SHP77 treated with DMSO at 0.1 percent for 48 hours (cell line): ENCODE measurements at regions not wholly inside any gene's neighbourhood (a gene's known extent, or its start where the extent isn't known, plus 50 kb on each side); places are given as distances from the start of the nearest gene placed in this dataset.
"Not testable (repeated sequence)": the region's sequence is repeated elsewhere in the genome, so short reads cannot be mapped to it uniquely, and the experiment has no call there.

Experiments used
- DNase-seq: peaks from one replicate; lab custom pipeline; 2025; lab: John Stamatoyannopoulos, UW

DNA sequence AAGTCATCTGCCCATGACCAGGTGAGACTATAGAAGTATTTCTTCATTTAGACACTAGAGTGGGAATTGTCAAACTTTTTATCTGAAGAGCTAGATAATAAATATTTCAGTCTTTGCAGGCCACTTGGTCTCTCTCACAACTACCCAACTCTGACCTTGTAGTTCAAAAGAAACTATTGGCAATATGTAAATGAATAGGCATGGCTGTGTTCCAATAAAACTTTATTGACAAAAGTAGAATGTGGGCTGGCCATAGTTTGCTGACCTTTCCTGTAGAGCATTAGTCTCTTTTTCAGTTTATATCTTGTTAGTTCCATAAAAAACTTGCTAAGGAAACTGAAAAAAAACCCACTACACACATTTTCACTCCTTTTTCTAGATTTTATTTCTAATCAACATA is 535.5 kb downstream of the PRR16 start:
- no peak for DNase-seq

DNA sequence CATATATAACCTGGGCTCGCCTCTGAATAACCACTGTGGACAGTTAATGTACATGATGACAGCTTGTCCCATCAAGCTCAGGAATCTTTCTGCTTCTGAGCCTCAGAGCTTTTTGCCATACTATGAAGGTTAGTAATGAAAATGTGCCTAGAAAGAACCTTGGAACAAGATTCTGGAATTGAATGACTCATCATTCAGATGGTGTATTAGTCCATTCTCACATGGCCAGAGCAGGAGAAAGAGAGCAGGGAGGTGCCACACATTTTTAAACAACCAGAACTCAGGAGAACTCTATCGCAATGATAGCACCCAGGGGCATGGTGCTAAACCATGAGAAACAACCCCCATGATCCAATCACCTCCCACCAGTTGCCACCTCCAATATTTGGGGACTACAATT is 542.1 kb downstream of the PRR16 start:
- DNase-seq: no peak

DNA sequence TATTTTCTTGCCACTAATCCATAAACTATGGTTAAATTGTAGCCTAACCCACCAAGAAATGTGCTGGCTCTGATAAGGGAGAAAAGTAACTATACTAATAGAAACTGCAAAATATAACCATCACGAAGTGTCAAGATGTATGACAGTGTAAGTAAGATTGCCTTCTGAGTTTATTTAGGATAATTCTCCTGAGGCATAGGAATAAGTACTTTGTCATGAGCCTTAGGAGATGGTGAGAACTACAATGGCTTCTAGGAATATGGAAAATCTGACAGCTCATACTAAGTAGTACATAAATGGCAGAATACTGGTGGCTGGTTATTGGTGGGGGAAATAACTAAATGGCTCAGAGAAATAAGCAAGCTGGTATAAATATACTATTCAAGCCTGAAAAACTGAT is 543.9 kb downstream of the PRR16 start:
- DNase-seq: no peak

DNA sequence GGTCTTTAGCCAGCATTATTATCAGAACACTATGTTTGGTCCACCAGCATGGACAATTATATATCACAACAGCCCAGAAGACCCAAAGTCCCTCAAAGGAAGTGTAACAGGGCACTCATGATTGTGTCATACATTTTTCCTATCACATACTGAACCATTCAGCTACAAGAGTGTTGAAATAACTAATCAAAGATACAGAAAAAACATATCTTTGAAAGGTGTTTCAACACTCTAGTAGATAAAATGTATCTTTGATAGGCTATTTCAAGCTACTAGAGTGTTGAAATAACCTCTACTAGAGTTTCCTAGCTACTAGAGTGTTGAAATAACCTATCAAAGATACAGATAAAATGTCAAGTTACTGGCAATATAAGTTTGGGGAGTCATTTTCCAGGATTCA is 545.0 kb downstream of the PRR16 start:
- no peak for DNase-seq

DNA sequence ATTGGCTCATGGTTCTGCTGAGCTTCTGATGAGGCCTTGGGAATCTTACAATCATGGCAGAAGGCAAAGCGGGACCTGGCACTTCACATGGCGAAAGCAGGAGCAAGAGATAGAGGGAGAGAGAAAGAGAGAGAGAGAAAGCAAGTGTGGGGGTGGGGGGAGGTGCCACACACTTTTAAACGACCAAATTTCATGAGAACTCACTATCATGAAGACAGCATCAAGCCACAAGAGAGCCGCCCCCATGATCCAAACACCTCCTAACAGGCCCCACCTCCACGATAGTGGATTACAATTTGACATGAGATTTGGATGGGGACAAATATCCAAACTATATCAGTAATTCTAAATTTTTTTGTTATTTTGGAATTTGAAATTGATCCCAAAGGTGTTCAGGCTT is 553.9 kb downstream of the PRR16 start:
- DNase-seq: no peak

DNA sequence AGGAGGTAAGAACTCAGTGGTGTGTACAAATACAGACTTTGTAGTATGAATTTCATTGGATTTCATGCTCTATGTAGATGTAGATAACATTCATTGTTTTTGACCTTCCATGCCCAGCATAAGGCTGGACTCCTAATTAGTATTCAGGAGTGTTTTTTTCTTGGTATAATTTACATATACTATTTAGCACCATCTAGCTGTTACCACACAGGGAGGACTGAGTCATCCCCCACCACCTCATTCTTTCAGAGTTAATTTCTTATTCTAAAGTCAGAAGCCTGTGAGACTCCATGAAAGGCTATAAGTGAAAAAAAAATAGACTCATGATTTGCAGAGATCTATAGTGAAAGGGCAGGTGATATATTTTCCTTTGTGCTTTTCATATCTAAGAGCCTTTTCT is 555.0 kb downstream of the PRR16 start:
- DNase-seq: no peak

DNA sequence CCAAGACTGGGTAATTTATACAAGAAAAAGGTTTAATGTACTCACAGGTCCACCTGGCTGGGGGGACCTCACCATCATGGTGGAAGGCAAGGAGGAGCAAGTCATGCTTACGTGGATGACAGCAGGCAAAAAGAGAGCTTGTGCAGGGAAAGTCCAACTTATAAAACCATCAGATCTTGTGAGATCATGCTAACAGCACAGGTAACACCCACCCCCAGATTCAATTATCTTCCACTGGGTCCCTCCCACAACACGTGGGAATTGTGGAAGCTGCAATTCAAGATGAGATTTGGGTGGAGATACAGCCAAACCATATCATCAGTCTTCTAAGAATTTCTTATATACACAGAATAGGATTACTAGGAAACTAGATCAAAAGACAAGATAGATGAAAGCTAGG is 555.6 kb downstream of the PRR16 start:
- no peak for DNase-seq

DNA sequence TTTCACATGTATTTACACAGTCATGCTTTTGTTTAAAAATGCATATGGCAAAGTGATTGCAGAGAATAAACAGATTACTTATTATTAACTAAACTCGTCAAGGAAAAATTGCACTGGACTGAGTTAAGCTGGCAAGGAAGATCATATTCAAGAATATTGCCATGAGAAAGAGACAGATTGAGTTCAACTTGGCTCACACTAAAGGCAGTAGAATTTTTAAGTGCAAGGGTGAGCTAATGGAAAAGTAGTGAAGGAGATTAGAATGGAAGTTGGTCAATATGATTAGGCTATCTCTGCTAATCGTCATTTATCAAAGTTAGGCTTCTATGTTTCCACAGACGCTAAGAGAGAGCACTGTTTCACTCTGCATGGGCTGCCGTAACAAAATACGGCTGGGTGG is 557.6 kb downstream of the PRR16 start:
- no peak for DNase-seq

DNA sequence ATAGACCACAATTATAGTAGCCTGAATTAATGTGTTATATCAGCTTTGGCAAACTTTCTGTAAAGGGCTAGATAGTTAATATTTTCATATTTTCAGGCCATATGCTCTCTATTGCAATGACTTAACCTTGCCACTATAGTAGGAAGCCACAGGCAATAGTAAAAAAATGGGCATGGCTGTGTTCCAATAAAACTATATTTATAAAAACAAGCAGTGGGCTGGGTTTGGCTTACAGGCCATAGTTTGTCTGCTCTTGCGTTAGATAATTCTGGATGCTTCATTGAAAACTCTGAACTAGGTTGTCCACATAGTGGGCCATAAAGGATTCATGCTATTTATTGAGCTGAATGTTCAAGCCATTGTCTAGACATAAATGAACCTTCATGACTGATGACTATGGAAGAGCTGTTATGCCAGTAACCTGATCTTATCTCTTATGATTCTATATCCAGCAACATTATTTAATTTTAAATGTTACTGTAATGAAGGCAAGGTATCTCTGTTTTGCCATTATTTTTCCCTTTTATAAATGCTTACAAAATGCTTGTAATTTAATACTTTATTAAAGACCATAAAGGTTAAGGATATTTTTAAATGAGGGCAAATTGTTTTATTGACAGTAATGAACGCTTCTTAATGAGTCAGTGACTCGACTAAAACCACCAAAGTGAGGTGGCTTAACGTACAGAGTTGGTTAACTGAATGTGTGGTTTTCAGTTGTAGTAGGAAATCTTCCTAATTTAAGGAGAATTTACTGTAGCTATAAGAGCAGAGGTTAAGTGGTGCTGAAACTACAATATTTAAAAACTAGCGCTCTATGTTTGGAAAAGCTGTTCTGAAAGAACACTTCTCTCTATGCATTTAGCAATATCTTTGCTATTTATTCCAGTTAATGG is 560.6 kb downstream of the PRR16 start:
- DNase-seq: no peak

DNA sequence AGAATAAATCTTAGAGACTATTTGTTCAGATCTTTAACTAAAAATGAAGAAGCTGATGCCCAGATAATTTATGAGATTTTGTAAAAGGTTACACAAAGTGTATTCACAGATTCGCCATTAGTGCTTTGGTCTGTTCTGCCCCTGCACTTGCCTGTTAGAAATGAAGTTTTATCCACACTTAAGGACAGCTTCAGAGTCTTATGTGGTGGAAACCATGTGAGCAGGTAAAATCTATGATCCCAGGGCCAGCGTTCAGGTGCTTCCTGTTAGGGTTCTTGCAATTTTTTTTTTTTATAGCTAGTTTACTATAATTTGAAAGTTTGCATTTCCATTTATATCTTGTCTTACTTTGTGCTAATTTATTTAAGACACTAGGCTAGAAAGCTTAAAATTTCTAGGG is 561.6 kb downstream of the PRR16 start:
- DNase-seq: no peak

DNA sequence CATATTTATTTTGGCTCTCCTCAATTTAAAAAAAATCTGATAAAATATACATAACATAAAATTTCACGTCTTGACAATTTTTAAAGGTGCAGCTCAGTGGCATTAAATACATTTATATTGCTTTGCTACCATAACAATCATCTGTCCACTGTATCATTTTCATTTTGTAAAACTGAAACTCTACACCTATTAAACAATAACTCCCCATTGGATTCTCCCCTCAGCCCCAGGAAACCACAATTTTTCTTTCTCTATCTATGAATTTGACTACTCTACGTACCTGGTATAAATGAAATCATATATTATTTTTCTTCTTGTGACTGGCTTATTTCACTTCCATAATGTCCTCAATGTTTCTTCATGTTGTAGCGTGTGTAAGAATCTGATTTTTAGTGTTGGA is 563.5 kb downstream of the PRR16 start:
- DNase-seq: no peak

DNA sequence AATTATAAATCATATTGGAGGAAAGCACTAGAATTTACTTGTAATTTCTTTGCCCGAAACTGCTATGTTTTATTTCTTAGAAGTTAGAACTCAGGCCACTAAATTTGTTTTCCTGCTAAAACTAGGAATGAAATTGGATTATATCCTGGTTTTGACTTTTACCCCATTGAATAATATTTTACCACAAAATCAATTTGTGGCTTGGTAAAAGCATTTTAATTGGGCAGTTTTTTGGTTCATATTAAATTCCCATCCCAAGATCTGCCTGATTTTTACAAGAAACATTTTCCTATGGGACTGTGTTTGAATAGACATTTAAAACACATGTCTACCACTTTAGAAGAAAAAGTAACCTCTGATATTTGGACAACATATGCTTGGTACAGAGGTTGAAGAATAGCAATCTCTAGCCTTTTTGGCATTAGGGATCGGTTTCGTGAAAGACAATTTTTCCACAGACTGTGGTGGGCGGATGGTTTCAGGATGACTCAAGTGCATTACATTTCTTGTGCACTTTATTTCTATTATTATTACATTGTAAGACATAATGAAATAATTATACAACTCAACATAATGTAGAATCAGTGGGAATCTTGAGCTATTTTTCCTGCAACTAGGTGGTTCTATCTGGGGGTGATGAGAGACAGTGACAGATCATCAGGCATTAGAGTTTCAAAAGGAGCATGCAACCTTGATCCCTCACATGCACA is 565.6 kb downstream of the PRR16 start:
- no peak for DNase-seq

DNA sequence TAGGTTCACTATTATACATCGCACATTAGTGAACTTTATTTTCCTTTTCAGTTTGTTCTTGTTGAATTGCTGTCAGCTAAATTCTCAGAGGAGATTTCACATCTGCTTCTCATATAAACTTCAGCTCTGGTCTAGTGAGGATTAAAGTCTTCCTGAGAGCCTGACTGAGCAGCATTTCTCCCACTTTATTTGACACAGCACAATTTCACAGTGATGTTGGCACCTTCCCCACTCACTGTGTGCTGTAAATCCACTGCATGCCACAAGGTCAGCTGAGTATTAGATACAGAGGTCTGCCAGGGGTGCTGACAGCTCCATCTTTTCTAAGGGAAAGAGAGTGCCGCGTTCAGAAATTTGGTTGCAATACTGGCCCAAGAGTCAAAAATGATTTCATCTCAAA is 567.4 kb downstream of the PRR16 start:
- no peak for DNase-seq

DNA sequence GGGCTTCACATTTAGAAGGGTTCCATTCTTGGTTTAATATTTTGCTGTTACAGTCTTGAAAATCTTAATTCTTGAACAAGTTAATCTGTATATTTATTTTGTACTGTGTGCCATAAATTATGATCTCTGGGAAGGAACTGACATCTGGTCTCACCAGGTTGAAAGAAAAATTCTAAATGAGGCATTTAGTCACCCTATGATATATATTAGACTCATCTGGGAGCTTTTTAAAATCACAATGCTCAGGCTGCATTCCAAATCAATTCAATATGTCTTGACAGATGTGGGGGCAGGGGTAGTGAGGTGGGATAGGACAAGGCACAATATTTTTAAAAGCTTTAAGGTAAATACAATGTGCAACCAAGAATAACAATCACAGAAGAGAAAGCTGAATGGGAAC is 569.2 kb downstream of the PRR16 start:
- DNase-seq: no peak

DNA sequence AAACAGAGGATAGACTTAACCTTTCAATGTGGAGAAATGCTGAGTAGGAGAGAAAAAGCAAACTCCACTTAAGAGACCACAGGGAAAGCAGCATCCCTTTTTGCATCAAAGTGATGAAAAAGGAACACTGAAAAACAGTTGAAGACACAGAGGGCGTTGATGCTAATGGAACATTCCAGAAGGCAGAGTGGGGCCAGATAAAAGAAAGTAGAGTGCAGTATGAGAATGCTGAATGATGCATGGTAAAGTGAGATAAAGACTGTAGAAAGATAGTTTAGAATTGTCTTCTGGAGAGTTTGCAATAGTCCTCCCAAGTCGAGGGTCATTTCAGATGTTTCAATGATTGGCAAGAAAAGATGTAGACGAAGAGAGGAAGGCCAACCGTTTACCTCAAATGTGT is 574.3 kb downstream of the PRR16 start:
- DNase-seq: no peak

DNA sequence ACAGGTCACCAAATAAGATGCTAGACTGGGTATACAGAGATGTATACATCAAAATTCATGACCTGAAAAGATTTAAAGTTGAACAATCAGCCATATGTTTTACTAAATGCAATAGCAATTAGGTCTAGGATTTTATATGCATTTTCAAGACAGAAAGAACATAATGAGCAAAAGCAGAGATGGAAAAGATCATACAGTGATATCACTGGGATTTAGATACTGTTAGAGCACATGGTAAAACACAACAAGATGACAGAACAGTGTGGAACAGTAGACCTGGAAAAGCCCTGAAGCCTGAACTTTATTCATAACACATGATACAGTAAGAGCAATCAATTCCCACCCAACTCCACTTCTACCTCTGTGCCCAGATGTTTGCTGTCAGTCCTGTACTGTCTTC is 585.9 kb downstream of the PRR16 start:
- DNase-seq: no peak

DNA sequence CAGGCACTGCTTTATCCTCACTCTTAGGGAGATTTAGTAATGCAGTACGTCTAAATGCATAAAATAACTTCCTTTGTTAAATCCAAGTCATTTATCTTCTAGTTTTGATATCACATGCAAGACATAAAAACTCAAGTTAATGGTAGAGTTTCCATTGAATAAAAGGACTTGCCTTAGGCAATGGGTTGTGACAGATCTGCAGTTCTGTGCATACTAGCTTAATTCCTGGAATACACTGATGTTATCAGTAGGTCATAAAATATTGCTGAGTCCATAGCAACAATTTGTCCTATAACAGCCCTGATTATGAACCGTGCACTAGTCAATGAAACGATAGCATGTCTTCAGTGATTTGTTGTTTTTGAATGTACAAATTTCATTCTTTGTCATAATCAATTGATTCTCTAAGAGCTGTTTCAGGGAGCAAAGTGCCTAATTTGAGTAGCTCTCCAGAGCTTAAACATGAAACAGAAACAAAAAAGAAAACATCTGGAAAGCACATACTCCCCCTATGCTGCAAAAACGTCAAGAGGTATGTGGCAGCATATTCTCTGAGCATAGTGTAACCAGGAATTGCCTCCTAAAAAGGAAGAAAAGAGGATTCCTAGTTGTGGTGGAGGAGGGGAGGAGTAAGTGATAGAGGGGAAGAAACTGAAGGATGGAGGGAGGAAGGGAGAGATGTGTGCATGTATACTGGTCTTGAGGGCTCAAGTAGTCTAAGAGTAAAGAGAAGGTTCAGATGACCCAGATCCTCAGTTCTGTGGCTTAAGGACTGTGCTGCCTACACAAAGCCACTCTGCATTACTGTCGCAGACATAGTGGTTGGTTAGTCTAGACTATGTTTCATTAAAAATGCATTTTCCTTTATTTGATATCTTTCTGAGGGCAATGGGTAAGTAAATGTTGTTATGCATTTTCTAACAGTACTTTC is 589.2 kb downstream of the PRR16 start:
- DNase-seq: no peak

DNA sequence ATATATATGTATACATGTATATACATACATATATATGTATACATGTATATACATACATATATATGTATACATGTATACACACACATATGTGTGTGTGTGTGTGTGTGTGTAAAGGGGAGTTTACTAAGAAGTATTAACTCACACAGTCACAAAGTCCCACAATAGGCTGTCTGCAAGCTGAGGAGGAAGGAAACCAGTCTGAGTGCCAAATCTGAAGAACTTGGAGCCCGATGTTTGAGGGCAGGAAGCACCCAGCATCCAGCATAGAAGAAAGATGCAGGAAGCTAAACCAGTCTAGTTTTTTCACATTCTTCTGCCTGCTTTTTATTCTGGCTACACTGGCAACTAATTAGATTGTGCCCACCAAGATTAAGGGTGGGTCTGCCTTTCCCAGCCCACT is 591.5 kb downstream of the PRR16 start:
- DNase-seq: no peak

DNA sequence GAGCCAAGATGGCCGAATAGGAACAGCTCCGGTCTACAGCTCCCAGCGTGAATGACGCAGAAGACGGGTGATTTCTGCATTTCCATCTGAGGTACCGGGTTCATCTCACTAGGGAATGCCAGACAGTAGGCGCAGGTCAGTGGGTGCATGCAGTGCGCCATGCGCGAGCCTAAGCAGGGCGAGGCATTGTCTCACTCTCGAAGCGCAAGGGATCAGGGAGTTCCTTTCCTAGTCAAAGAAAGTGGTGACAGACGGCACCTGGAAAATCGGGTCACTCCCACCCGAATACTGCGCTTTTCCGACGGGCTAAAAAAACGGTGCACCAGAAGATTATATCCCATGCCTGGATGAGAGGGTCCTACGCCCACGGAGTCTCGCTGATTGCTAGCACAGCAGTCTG is 600.1 kb downstream of the PRR16 start:
- DNase-seq: not testable (repeated sequence)

DNA sequence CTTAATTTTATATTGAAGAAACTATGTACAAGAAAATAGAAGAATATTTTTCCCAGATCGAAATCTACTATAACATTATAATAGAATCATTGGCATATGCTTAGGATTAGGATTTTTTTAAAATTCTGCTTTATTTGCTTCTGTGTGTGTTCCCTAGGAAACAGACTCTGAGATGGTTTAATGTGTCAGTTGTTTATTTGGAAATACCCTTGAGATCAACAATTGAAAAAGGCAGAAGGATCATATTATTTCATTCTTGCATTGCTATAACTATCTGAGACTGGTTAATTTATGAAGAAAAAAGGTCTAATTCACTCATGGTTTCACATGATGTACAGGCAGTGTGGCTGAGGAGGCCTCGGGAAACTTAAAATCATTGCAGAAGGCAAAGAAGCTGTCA is 622.6 kb downstream of the PRR16 start:
- no peak for DNase-seq

DNA sequence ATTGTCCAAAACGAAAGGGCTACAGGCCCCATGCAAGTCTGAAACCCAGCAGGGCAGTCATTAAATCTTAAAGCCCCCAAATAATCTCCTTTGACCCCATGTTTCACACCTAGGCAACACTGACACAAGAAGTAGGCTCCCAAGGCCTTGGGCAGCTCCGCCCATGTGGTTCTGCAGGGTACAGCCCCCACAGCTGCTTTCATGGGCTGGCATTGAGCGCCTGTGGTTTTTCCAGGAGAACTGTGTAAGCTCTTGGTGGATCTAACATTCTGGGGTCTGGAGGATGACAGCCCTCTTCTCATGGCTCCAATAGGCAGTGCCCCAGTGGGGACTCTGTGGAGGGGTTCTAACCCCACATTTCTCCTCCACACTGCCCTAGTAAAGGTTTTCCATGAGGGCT is 623.5 kb downstream of the PRR16 start:
- no peak for DNase-seq

DNA sequence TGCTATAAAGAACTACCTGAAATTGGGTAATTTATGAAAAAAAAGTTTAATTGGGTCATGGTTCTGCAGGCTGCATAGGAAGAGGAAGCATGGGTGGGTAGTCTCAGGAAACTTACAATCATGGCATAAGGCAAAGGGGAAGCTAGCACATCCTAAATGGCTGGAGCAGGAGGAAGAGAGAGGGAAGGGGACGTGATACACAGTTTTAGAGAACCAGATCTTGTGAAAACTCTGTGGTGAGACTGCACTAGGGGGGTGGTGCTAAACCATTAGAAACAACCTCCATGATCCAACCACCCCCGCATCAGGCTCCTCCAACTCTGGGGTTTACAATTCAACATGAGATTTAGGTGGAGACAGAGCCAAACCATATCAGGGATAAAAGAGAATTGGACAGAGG is 624.2 kb downstream of the PRR16 start:
- no peak for DNase-seq

DNA sequence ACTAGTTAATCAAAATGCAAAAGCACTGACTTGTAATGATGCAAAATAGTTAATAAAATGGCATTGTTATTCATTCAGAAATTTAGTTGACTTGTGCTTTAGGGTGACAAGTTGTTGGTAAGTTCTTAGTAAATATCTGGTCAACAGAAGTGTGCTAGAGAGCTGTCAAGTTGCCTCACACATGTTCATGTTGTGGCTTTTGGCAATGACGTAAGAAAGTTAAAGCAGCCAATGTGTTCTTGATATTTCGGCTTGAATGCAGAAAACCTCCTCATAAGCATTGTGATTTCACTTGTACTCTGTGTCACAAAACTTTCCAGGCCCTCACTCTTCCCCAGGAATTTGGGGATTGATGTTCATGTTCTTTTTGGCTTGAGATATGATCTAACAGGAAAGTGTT is 626.7 kb downstream of the PRR16 start:
- no peak for DNase-seq
